Esophagus squamous epithelium (tissue), 5 donors: ENCODE measurements at regions not wholly inside any gene's neighbourhood (a gene's known extent, or its start where the extent isn't known, plus 50 kb on each side); places are given as distances from the start of the nearest gene placed in this dataset.

Experiments
- DNase-seq: peaks from one replicate; lab custom pipeline; 2025; lab: John Stamatoyannopoulos, UW
- H3K27ac ChIP-seq, 4 donors: fragments of 200-600 bp; sonication (generic); one replicate each; pipeline ENCODE4 v1.5.1; 2016 to 2019; ENCODE audit warnings: mild to moderate bottlenecking in 1 of 4
- H3K27me3 ChIP-seq, 4 donors: fragments of 200-600 bp; sonication (generic); 1 replicate in 3 of 4; 2 replicates in 1 of 4; pipeline versions ENCODE4 v1.5.1 to v1.6.0; 2017 to 2021; ENCODE audit warnings: antibody characterized with exemption in 1 of 4
- H3K36me3 ChIP-seq, 3 donors: fragments of 200-600 bp; sonication (generic); one replicate each; pipeline ENCODE4 v1.5.1; 2016 to 2019
- H3K4me1 ChIP-seq, 3 donors: fragments of 200-600 bp; sonication (generic); one replicate each; pipeline ENCODE4 v1.5.1; 2017 to 2019
- H3K4me3 ChIP-seq, 4 donors: fragments of 200-600 bp; sonication (generic); 1 replicate in 3 of 4; 2 replicates in 1 of 4; pipeline ENCODE4 v1.5.1; 2016 to 2019; ENCODE audit warnings: mild to moderate bottlenecking in 2 of 4, moderate library complexity in 1 of 4
- H3K9me3 ChIP-seq, 3 donors: fragments of 200-600 bp; sonication (generic); one replicate each; pipeline ENCODE4 v1.5.1; 2016 to 2019
- CTCF ChIP-seq, 6 experiments: fragments of 450-650 bp in 4 of 6; fragments of 200-600 bp in 2 of 6; sonication (generic) in 2 of 6; IDR thresholded peaks; one replicate each; pipeline ENCODE4 v1.5.1; 2016 to 2019; ENCODE audit warnings: antibody characterized with exemption in 6 of 6, mild to moderate bottlenecking in 4 of 6, moderate library complexity in 4 of 6
- POLR2A ChIP-seq, 4 donors: fragments of 450-650 bp; IDR thresholded peaks; one replicate each; pipeline ENCODE4 v1.6.1; 2017; ENCODE audit warnings: antibody characterized with exemption in 4 of 4, mild to moderate bottlenecking in 4 of 4, moderate library complexity in 3 of 4
- WGBS, 2 donors: methylation state at CpG; one replicate each; pipeline ENCODE4 v1.1.5; 2018; 5-methylcytosine and 5-hydroxymethylcytosine counted together
- intact Hi-C: fragments of 100-400 bp; cut with DNase I; formaldehyde crosslinking; loops from one replicate; pipeline ENCODE4 v1.15.0; 2022
- donor health status: DM: yes; HTN: yes; CAD: no.

DNA sequence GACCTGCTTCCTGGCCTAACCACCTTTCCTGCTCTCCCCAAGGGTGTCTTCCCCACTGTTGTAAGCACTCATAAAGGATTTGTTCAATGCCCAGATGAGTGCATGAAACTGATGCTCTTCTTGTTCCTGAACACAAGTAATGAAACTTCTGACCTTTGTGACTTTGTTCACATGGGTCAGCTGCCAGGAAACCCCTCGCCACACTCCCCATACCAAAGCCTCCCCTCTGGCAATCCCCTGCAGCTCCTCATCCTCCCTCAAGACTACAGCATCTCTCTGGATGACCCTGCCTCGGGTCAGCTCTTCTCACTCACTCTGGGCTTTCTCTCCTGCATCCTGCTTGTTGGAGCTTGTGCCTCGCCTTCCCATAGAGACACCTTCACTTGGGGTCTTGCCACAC, 72.2 kb upstream of the SPTLC1 start:
- TF ChIP-seq POLR2A (IDR thresholded peaks at IDR 0.05), result no peak
- TF ChIP-seq CTCF (IDR thresholded peaks at IDR 0.05), result no peak
- Histone ChIP-seq H3K4me1 (no peaks in the 10 kb centered on the region), H3K27ac (no peak overlapping the region), H3K9me3 (no peaks in the 10 kb centered on the region), H3K36me3 (no peaks in the 10 kb centered on the region), H3K4me3 (no peak overlapping the region), H3K27me3 (peaks cover 0 to 18% (median 0%) of the 10 kb centered on the region in 4 donors)
- intact Hi-C loops, result no loop called here
- no peak for DNase-seq
- 54 to 72% methylated on average over 3 of the region's 3 CpGs for WGBS, 2 donors

DNA sequence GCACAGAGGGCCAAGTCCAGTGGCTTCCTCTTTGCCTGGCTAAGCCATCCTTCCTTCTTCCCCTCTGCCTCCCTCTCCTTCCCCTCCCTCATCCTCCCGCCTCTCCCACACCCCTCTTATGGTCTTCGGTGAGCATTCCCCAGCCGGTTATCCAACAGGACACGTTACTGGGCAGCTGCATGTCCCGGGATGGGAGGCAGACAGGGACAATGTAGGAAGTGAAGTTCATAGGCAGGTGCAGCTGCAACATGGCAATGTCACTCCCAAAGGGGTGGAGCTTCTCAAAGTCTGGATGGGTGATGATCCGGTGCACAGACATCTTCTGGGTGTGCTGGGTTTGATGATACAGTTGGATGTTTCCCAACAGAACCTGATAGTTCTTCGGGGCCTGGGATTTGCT, 71.4 kb upstream of the SPTLC1 start:
- WGBS, 2 donors, result 69 to 80% methylated on average over 5 of the region's 7 CpGs
- Histone ChIP-seq H3K4me3 (no peak overlapping the region), H3K9me3 (no peaks in the 10 kb centered on the region), H3K27me3 (peaks cover 0 to 20% (median 0%) of the 10 kb centered on the region in 4 donors), H3K36me3 (no peaks in the 10 kb centered on the region), H3K4me1 (no peaks in the 10 kb centered on the region), H3K27ac (no peak overlapping the region)
- intact Hi-C loops, result no loop called here
- DNase-seq, result no peak
- TF ChIP-seq CTCF (IDR thresholded peaks at IDR 0.05), result no peak
- TF ChIP-seq POLR2A (IDR thresholded peaks at IDR 0.05), result no peak

- no peak for DNase-seq
- intact Hi-C loops, result no loop called here
- Histone ChIP-seq H3K27me3 (peaks cover 0 to 21% (median 0%) of the 10 kb centered on the region in 4 donors), H3K4me3 (no peak overlapping the region), H3K9me3 (no peaks in the 10 kb centered on the region), H3K36me3 (no peaks in the 10 kb centered on the region), H3K4me1 (no peaks in the 10 kb centered on the region), H3K27ac (no peak overlapping the region)
- 70 to 78% methylated on average over 5 of the region's 5 CpGs for WGBS, 2 donors
- TF ChIP-seq CTCF (IDR thresholded peaks at IDR 0.05) (no peak), POLR2A (IDR thresholded peaks at IDR 0.05) (no peak)
These were observed 70.5 kb upstream of the SPTLC1 start for GRCh38 chr9:92185681-92186080.

DNA sequence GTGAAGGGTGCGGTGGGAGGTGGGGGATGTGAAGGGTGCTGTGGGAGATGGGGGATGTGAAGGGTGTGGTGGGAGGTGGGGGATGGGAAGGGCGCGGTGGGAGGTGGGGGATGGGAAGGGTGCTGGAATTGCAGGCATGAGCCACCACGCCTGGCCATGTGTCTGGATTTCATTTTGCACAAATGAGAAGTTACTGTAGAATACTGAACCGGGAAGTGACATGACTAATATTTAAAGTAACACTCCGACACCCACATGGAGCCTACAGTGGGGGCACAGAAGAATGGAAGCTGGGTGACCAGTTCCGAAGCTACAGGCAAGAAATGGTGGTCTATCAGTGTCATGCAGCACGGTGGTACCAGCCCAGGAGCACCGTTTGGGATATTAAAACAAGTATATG, 69.9 kb upstream of the SPTLC1 start:
- WGBS, 2 donors, result 78 to 84% methylated on average over 8 of the region's 9 CpGs
- no peaks in the 10 kb centered on the region for H3K4me1 ChIP-seq
- H3K9me3 ChIP-seq, result no peaks in the 10 kb centered on the region
- TF ChIP-seq CTCF (IDR thresholded peaks at IDR 0.05) (no peak), POLR2A (IDR thresholded peaks at IDR 0.05) (no peak)
- no peak overlapping the region for H3K27ac ChIP-seq
- H3K4me3 ChIP-seq, result no peak overlapping the region
- intact Hi-C loops, result no loop called here
- DNase-seq, result no peak
- H3K36me3 ChIP-seq, result no peaks in the 10 kb centered on the region
- H3K27me3 ChIP-seq, result peaks cover 0 to 21% (median 0%) of the 10 kb centered on the region in 4 donors

- H3K27me3 ChIP-seq, result peaks cover 0 to 15% (median 0%) of the 10 kb centered on the region in 4 donors
- DNase-seq, result no peak
- H3K9me3 ChIP-seq, result no peaks in the 10 kb centered on the region
- WGBS, 2 donors, result 46 to 72% methylated on average over 1 of the region's 1 CpG
- TF ChIP-seq CTCF (IDR thresholded peaks at IDR 0.05) (no peak), POLR2A (IDR thresholded peaks at IDR 0.05) (no peak)
- H3K4me1 ChIP-seq, result no peaks in the 10 kb centered on the region
- no peak overlapping the region for H3K27ac ChIP-seq
- intact Hi-C loops, result no loop called here
- H3K4me3 ChIP-seq, result no peak overlapping the region
- H3K36me3 ChIP-seq, result no peaks in the 10 kb centered on the region
These were observed 68.9 kb upstream of the SPTLC1 start for GRCh38 chr9:92184041-92184564.
